ENCODE measurements at regions not wholly inside any gene's neighbourhood (a gene's known extent, or its start where the extent isn't known, plus 50 kb on each side); places are given as distances from the start of the nearest gene placed in this dataset.

DNA sequence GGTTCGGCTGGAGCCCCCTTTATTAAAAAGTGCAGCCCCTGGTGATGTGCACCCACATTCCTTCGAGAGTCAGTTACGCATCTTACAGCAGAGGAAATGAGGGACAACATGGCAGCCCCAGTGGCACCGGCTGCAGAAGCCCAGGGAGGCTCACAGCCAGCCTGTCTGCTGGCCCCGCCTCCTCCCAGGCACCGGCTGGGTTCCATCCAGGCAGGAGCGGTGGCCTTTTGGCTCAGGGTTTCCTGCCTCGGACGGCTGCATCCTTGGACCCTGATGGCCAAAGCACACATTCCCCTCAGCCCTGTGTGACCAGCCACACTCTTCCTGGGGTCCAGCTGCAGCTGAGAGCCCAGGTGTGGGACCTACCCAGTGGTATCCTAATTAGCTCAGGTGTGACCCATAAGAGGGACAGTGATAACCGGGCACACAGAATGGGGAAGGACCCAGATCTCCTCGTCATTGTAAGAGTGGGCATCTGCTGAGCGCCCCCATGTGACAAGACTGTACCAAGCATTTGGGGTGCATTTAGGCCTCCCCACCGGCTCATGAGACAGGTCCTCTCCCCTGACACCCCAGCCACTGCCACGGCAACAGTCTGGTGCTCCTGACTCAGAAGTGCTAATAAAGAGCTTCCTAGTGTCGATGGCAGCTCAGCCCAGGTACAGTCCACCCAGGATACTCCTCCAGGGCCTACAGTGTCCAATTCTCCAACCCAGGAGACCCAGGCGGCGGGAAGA, 63.3 kb upstream of the CHST15 start:
- Histone ChIP-seq H3K79me1 (ENCODE audit: insufficient read depth, low read depth, low read length, poor library complexity, severe bottlenecking) (no peaks in the 10 kb centered on the region), H2BK5ac (ENCODE audit: insufficient read length, low read length) (no peak overlapping the region), H3K9me3 (ENCODE audit: control insufficient read depth, low read depth, low read length) (no peaks in the 10 kb centered on the region), H3K79me2 (ENCODE audit: insufficient read depth, low read length) (no peaks in the 10 kb centered on the region), H3K23ac (ENCODE audit: insufficient read length, low read depth, low read length) (no peak overlapping the region), H3T11ph (ENCODE audit: low read length) (no peak overlapping the region), H3K56ac (ENCODE audit: insufficient read length, low read depth, low read length) (no peak overlapping the region), H4K91ac (ENCODE audit: insufficient read length, low read depth, low read length) (no peak overlapping the region), H3K14ac (ENCODE audit: insufficient read depth, low read length) (no peak overlapping the region), H3K18ac (ENCODE audit: insufficient read length, low read depth, low read length) (no peak overlapping the region), H2AFZ (ENCODE audit: low read length) (no peak overlapping the region), H2BK15ac (ENCODE audit: low read depth, low read length) (no peak overlapping the region), H3K4ac (ENCODE audit: low read depth, low read length) (no peak overlapping the region), H2BK20ac (ENCODE audit: low read depth, low read length, poor library complexity, severe bottlenecking) (no peak overlapping the region), H4K5ac (ENCODE audit: insufficient read length, low read depth, low read length) (no peak overlapping the region), H3K27me3 (ENCODE audit: insufficient read depth, low read length) (no peaks in the 10 kb centered on the region), H4K20me1 (ENCODE audit: control insufficient read depth, insufficient read depth, insufficient read length) (no peaks in the 10 kb centered on the region), H3K4me1 (ENCODE audit: insufficient read depth, low read length) (peaks cover 7% of the 10 kb centered on the region; the same call in 1 of the 2 replicates), H2BK120ac (ENCODE audit: low read depth, low read length, poor library complexity, severe bottlenecking) (no peak overlapping the region), H3K9ac (ENCODE audit: extremely low read depth, insufficient read length, low read length) (no peak overlapping the region), H3K23me2 (ENCODE audit: insufficient read length, low read depth, low read length, poor library complexity, severe bottlenecking) (no peaks in the 10 kb centered on the region), H3K27ac (ENCODE audit: insufficient read length, low read depth, low read length) (no peak overlapping the region), H4K8ac (replicated peaks; ENCODE audit: insufficient read length, low read depth, low read length) (no peak overlapping the region), H2AK5ac (ENCODE audit: insufficient read length, low read length) (no peak overlapping the region), H2BK12ac (ENCODE audit: insufficient read length, low read depth, low read length) (no peak overlapping the region), H3K4me2 (ENCODE audit: insufficient read depth, insufficient read length, low read length) (no peak overlapping the region)
- peaks cover 3 to 8% (median 7%) of the 10 kb centered on the region in 3 experiments; a peak in 6 of 7 replicates for H3K36me3 Mint-ChIP-seq (ENCODE audit: insufficient read depth in 1 of 3, low read depth in 3 of 3)
- TF ChIP-seq, protein P1, sequence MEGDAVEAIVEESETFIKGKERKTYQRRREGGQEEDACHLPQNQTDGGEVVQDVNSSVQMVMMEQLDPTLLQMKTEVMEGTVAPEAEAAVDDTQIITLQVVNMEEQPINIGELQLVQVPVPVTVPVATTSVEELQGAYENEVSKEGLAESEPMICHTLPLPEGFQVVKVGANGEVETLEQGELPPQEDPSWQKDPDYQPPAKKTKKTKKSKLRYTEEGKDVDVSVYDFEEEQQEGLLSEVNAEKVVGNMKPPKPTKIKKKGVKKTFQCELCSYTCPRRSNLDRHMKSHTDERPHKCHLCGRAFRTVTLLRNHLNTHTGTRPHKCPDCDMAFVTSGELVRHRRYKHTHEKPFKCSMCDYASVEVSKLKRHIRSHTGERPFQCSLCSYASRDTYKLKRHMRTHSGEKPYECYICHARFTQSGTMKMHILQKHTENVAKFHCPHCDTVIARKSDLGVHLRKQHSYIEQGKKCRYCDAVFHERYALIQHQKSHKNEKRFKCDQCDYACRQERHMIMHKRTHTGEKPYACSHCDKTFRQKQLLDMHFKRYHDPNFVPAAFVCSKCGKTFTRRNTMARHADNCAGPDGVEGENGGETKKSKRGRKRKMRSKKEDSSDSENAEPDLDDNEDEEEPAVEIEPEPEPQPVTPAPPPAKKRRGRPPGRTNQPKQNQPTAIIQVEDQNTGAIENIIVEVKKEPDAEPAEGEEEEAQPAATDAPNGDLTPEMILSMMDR (conservative IDR thresholded peaks at IDR 0.05) = peak; percentile 38; the same call in 1 of the 3 replicates
- no peak overlapping the region for H3K4me3 Mint-ChIP-seq
- H3K27ac Mint-ChIP-seq = no peak overlapping the region
- H3K9me3 Mint-ChIP-seq = peaks cover 6 to 16% of the 10 kb centered on the region in 2 experiments
- peak; percentile 54 for DNase-seq
- peaks cover 20 to 23% of the 10 kb centered on the region in 2 experiments for H3K4me1 Mint-ChIP-seq
- WGBS (ENCODE audit: extremely low coverage, insufficient read length, low lambda C conversion rate) = no CpG with 5 or more reads among the region's 17 CpGs
- peaks cover 14% of the 10 kb centered on the region for H3K27me3 Mint-ChIP-seq (ENCODE audit: low read depth)
